Astrocyte (in vitro differentiated cells and primary cell): ENCODE measurements at regions not wholly inside any gene's neighbourhood (a gene's known extent, or its start where the extent isn't known, plus 50 kb on each side); places are given as distances from the start of the nearest gene placed in this dataset.

ENCODE experiments used
- DNase-seq: peaks from one replicate; pipeline ENCODE4 v3.0.0-alpha.2; 2010; ENCODE audit warnings: low read depth
- FAIRE-seq: peaks from 2 replicates; lab custom pipeline; 2011; peaks lifted over from hg19 to GRCh38; lab: Jason Lieb, UNC
- H2AFZ ChIP-seq: 2 replicates; pipeline ENCODE4 v1.6.0; 2012; ENCODE audit warnings: low read depth, low read length, inconsistent platforms
- H3K27ac ChIP-seq: 2 replicates; pipeline ENCODE4 v1.5.1; 2011; ENCODE audit warnings: low read depth, low read length, inconsistent platforms
- H3K27me3 ChIP-seq: 2 replicates; pipeline ENCODE4 v1.6.0; 2011; ENCODE audit warnings: low read length, inconsistent platforms; ENCODE audit not compliant: insufficient read depth
- H3K36me3 ChIP-seq: 2 replicates; pipeline ENCODE4 v1.5.1; 2011; ENCODE audit warnings: low read length, inconsistent platforms; ENCODE audit not compliant: insufficient read depth
- H3K4me1 ChIP-seq: 2 replicates; pipeline ENCODE4 v1.5.1; 2011; ENCODE audit warnings: low read length, inconsistent platforms; ENCODE audit not compliant: insufficient read depth
- H3K4me2 ChIP-seq: 2 replicates; pipeline ENCODE4 v1.6.0; 2012; ENCODE audit warnings: low read length, inconsistent platforms
- H3K4me3 ChIP-seq: 2 replicates; pipeline ENCODE4 v1.5.1; 2011; ENCODE audit warnings: low read depth, mild to moderate bottlenecking, low read length, inconsistent platforms; ENCODE audit not compliant: insufficient read depth
- H3K79me2 ChIP-seq: 2 replicates; pipeline ENCODE4 v1.6.0; 2012; ENCODE audit warnings: mild to moderate bottlenecking, low read length, inconsistent platforms; ENCODE audit not compliant: insufficient read depth
- H3K9ac ChIP-seq: 2 replicates; pipeline ENCODE4 v1.6.0; 2012; ENCODE audit warnings: mild to moderate bottlenecking, low read length, inconsistent platforms
- H3K9me3 ChIP-seq: 2 replicates; pipeline ENCODE4 v1.5.1; 2012; ENCODE audit warnings: low read depth, mild to moderate bottlenecking, low read length, inconsistent platforms; ENCODE audit not compliant: insufficient read depth
- H4K20me1 ChIP-seq: 2 replicates; pipeline ENCODE4 v1.6.0; 2012; ENCODE audit warnings: low read length, inconsistent platforms; ENCODE audit not compliant: insufficient read depth
- H3K27ac Mint-ChIP-seq: one replicate; pipeline ENCODE4 v1.8.0; 2021; ENCODE audit warnings: mild to moderate bottlenecking, mixed read lengths; ENCODE audit not compliant: unreplicated experiment
- H3K27me3 Mint-ChIP-seq: one replicate; pipeline ENCODE4 v1.8.0; 2021; ENCODE audit warnings: low read depth, mixed read lengths; ENCODE audit not compliant: unreplicated experiment
- H3K36me3 Mint-ChIP-seq: one replicate; pipeline ENCODE4 v1.8.0; 2021; ENCODE audit warnings: low read depth, mixed read lengths; ENCODE audit not compliant: unreplicated experiment
- H3K4me1 Mint-ChIP-seq: one replicate; pipeline ENCODE4 v1.8.0; 2021; ENCODE audit warnings: low read depth, mixed read lengths; ENCODE audit not compliant: unreplicated experiment
- H3K4me3 Mint-ChIP-seq: one replicate; pipeline ENCODE4 v1.8.0; 2021; ENCODE audit warnings: mild to moderate bottlenecking, moderate library complexity, mixed read lengths; ENCODE audit not compliant: unreplicated experiment
- H3K9me3 Mint-ChIP-seq: one replicate; pipeline ENCODE4 v1.8.0; 2021; ENCODE audit warnings: mild to moderate bottlenecking, mixed read lengths; ENCODE audit not compliant: unreplicated experiment
- CTCF ChIP-seq: IDR thresholded peaks from 2 replicates; pipeline ENCODE4 v1.5.1; 2011; ENCODE audit warnings: low read depth, mild to moderate bottlenecking, inconsistent platforms, low read length, moderate library complexity; ENCODE audit not compliant: insufficient read depth
- EZH2 ChIP-seq: IDR thresholded peaks from 2 replicates; pipeline ENCODE4 v1.6.1; 2012; ENCODE audit warnings: mild to moderate bottlenecking, low read length, inconsistent platforms; ENCODE audit not compliant: insufficient read depth

DNA sequence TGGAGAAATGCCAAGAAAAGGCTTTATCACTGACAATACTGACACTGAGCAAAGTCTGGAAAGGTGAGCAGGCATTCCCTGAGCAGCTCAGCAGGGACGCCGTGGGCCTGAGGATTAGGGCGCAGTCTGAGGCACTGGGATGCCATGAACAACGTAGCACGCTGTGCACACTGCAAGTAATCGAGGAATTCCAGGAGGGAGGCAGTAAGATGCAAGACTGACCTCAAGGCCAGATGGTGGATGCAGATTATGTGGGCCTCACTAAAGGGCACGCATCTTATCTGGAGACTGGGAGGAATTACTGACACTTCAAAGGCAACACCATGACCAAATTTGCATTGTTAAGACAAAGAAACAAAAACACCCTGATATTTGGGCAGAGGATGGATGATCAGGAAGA is 50.4 kb upstream of the OPCML start:
- no peak for FAIRE-seq
- H3K27me3 ChIP-seq = no peaks in the 10 kb centered on the region
- Mint-ChIP-seq H3K27ac (no peak overlapping the region), H3K27me3 (peaks cover 25% of the 10 kb centered on the region), H3K4me3 (no peak overlapping the region), H3K36me3 (no peaks in the 10 kb centered on the region), H3K9me3 (no peaks in the 10 kb centered on the region), H3K4me1 (no peaks in the 10 kb centered on the region)
- H3K4me2 ChIP-seq = no peak overlapping the region
- TF ChIP-seq EZH2 (no peak), CTCF (no peak)
- no peaks in the 10 kb centered on the region for H3K36me3 ChIP-seq
- no peak overlapping the region for H3K27ac ChIP-seq
- no peaks in the 10 kb centered on the region for H3K79me2 ChIP-seq
- no peak for DNase-seq
- H4K20me1 ChIP-seq = no peaks in the 10 kb centered on the region
- no peaks in the 10 kb centered on the region for H3K9me3 ChIP-seq
- no peak overlapping the region for H3K9ac ChIP-seq
- no peaks in the 10 kb centered on the region for H3K4me1 ChIP-seq
- no peak overlapping the region for H2AFZ ChIP-seq
- H3K4me3 ChIP-seq = no peak overlapping the region

DNA sequence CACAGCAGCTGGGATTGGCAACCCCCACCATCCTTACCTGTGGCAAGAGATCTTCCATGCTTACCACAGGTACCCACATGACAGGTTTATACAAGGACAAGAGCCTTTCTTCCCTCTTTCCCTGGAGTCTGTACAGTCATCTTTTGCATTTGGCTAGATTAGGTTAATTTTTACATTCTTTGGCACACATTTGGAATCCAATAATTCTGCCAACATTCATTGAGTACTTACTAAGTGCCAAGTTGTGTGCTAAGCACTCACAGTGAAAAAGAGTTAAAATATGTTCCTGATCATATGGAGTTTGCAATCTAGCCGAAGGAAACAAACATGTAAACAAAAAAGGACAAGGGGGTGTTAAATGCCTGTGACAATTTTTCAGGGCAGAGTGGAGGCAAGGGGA is 50.0 kb upstream of the OPCML start:
- DNase-seq = no peak
- H2AFZ ChIP-seq = no peak overlapping the region
- H3K4me1 ChIP-seq = no peaks in the 10 kb centered on the region
- no peaks in the 10 kb centered on the region for H3K9me3 ChIP-seq
- Mint-ChIP-seq H3K4me3 (no peak overlapping the region), H3K27me3 (peaks cover 25% of the 10 kb centered on the region), H3K36me3 (no peaks in the 10 kb centered on the region), H3K27ac (no peak overlapping the region), H3K4me1 (no peaks in the 10 kb centered on the region), H3K9me3 (no peaks in the 10 kb centered on the region)
- H3K9ac ChIP-seq = no peak overlapping the region
- H3K27me3 ChIP-seq = no peaks in the 10 kb centered on the region
- TF ChIP-seq EZH2 (no peak), CTCF (no peak)
- no peaks in the 10 kb centered on the region for H3K36me3 ChIP-seq
- no peak for FAIRE-seq
- H3K4me3 ChIP-seq = no peak overlapping the region
- H4K20me1 ChIP-seq = no peaks in the 10 kb centered on the region
- H3K27ac ChIP-seq = no peak overlapping the region
- H3K79me2 ChIP-seq = no peaks in the 10 kb centered on the region
- no peak overlapping the region for H3K4me2 ChIP-seq
